HepG2 (cell line): ENCODE measurements at regions not wholly inside any gene's neighbourhood (a gene's known extent, or its start where the extent isn't known, plus 50 kb on each side); places are given as distances from the start of the nearest gene placed in this dataset.
A peak's percentile ranks its signal among the peaks of the same experiment; 100 is the strongest.

Experiments used
- ATF3 ChIP-seq: sonication (generic); formaldehyde crosslinking; IDR thresholded peaks from 2 replicates; pipeline ENCODE4 v1.4.0; 2020; ENCODE audit warnings: missing genetic modification reagents
- CTCF ChIP-seq: sonication (generic); formaldehyde crosslinking; IDR thresholded peaks from 2 replicates; pipeline ENCODE4 v1.5.0; 2020; ENCODE audit warnings: mild to moderate bottlenecking, missing genetic modification reagents, moderate library complexity
- EZH2 ChIP-seq: conservative IDR thresholded peaks from 2 replicates; pipeline ENCODE4 v1.6.1; 2012; ENCODE audit warnings: mild to moderate bottlenecking, low read depth, low read length, moderate library complexity
- GTF2F1 ChIP-seq: fragments of 150-350 bp; IDR thresholded peaks from 2 replicates; pipeline ENCODE4 v1.6.1; 2014; ENCODE audit warnings: low read length
- HINFP ChIP-seq: sonication (generic); formaldehyde crosslinking; IDR thresholded peaks from 2 replicates; pipeline ENCODE4 v1.4.0; 2020; ENCODE audit warnings: low read depth, mild to moderate bottlenecking, missing genetic modification reagents
- KDM1A ChIP-seq: IDR thresholded peaks from 2 replicates; pipeline ENCODE4 v1.6.1; 2016; ENCODE audit warnings: missing compliant biosample characterization
- MEIS2 ChIP-seq: sonication (generic); formaldehyde crosslinking; IDR thresholded peaks from 2 replicates; pipeline ENCODE4 v1.9.0; 2021; ENCODE audit warnings: mild to moderate bottlenecking, missing genetic modification reagents
- SMAD1 ChIP-seq: sonication (generic); formaldehyde crosslinking; IDR thresholded peaks from 2 replicates; pipeline ENCODE4 v1.4.0; 2020; ENCODE audit warnings: missing genetic modification reagents, low read depth, mild to moderate bottlenecking, borderline replicate concordance
- ZNF7 ChIP-seq: IDR thresholded peaks from 2 replicates; pipeline ENCODE4 v1.6.1; 2016; ENCODE audit warnings: missing biosample characterization, missing genetic modification reagents

GRCh38 chr11:122360875-122361274 lies 244.9 kb upstream of the BLID start:
- no peak for TF ChIP-seq ZNF7 (CRISPR knock-in tag)
- TF ChIP-seq EZH2: no peak
- TF ChIP-seq ATF3: no peak
- no peak for TF ChIP-seq KDM1A (CRISPR knock-in tag)
- no peak for TF ChIP-seq SMAD1 (CRISPR knock-in tag)
- no peak for TF ChIP-seq MEIS2
- 0 out of 2 replicates have a peak, but pooled peaks have one; percentile 4 for TF ChIP-seq CTCF (CRISPR knock-in tag)
- no peak for TF ChIP-seq GTF2F1
- TF ChIP-seq HINFP: no peak
